ENCODE measurements at regions not wholly inside any gene's neighbourhood (a gene's known extent, or its start where the extent isn't known, plus 50 kb on each side); places are given as distances from the start of the nearest gene placed in this dataset.

- ATAC-seq (no peak), FAIRE-seq (no peak), DNase-seq (ENCODE audit: low read depth, low spot score) (no peak)
- ChIA-PET POLR2A (no interaction called here), SMC1A (ENCODE audit: uncharacterized antibody, unreplicated experiment) (no interaction called here), CTCF (no interaction called here), RAD21 (ENCODE audit: unreplicated experiment) (no interaction called here)
- H3K36me3 ChIP-seq (ENCODE audit: control insufficient read depth in 2 of 2, insufficient read depth in 2 of 2, low read length in 1 of 2) = no peaks in the 10 kb centered on the region
- no peaks in the 10 kb centered on the region; a peak in 1 of 4 replicates for H3K27me3 ChIP-seq (replicated peaks in 1 of 2; ENCODE audit: control insufficient read depth in 2 of 2, insufficient read depth in 2 of 2, low read length in 1 of 2)
- no peak overlapping the region for H3K4me3 ChIP-seq
- WGBS (ENCODE audit: insufficient coverage, insufficient replicate concordance, low lambda C conversion rate, missing lambda C conversion rate) = 0% methylated on average over 2 of the region's 2 CpGs
- H2AFZ ChIP-seq (ENCODE audit: control insufficient read depth, low read depth, low read length) = no peak overlapping the region
- no peak for TF ChIP-seq PML (IDR thresholded peaks at IDR 0.05; ENCODE audit: low read length)
- no peak for TF ChIP-seq MAX (IDR thresholded peaks at IDR 0.05; ENCODE audit: low read depth, low read length)
- no peak for TF ChIP-seq POLR2AphosphoS2 (IDR thresholded peaks at IDR 0.05; ENCODE audit: low read depth, low read length)
- no peak for TF ChIP-seq ELK1 (IDR thresholded peaks at IDR 0.05; ENCODE audit: low read depth, low read length)
- TF ChIP-seq BHLHE40 (IDR thresholded peaks at IDR 0.05; ENCODE audit: borderline replicate concordance in 1 of 2, low read depth in 2 of 2, low read length in 1 of 2) = no peak
- TF ChIP-seq RB1 (IDR thresholded peaks at IDR 0.05; ENCODE audit: borderline replicate concordance) = no peak
- no peak for TF ChIP-seq MTA2 (IDR thresholded peaks at IDR 0.05; ENCODE audit: low read depth)
- no peak for TF ChIP-seq CUX1 (IDR thresholded peaks at IDR 0.05; ENCODE audit: insufficient replicate concordance, low read depth, low read length)
- TF ChIP-seq E2F4 (IDR thresholded peaks at IDR 0.05; ENCODE audit: low read depth, low read length) = no peak
- TF ChIP-seq NBN (IDR thresholded peaks at IDR 0.05) = no peak
- no peak for TF ChIP-seq CBFB (IDR thresholded peaks at IDR 0.05; ENCODE audit: low read depth)
- TF ChIP-seq MTA3 (IDR thresholded peaks at IDR 0.05; ENCODE audit: borderline replicate concordance, low read length) = no peak
- TF ChIP-seq NR2C2 (IDR thresholded peaks at IDR 0.05; ENCODE audit: borderline replicate concordance, control insufficient read depth, insufficient read length, low read depth) = no peak
- TF ChIP-seq EZH2 (IDR thresholded peaks at IDR 0.05; ENCODE audit: borderline replicate concordance, control insufficient read depth, low read depth, low read length) = no peak
- no peak for TF ChIP-seq ZNF217 (IDR thresholded peaks at IDR 0.05)
- no peak for TF ChIP-seq SREBF1 (IDR thresholded peaks at IDR 0.05; ENCODE audit: low read length)
- in situ Hi-C loops (cut with MboI) (no loop called here), intact Hi-C loops (cut with micrococcal nuclease; ENCODE audit: unreplicated experiment) (no loop called here)
- no peak overlapping the region for H3K4me2 ChIP-seq (ENCODE audit: control insufficient read depth, insufficient read depth)
- no peak overlapping the region for H3K27ac ChIP-seq (ENCODE audit: control insufficient read depth, insufficient read depth)
- no peaks in the 10 kb centered on the region for H4K20me1 ChIP-seq (ENCODE audit: control insufficient read depth, insufficient read depth)
- no peaks in the 10 kb centered on the region for H3K4me1 ChIP-seq (ENCODE audit: control insufficient read depth, insufficient read depth, low read length)
- no peaks in the 10 kb centered on the region for H3K79me2 ChIP-seq (ENCODE audit: control insufficient read depth, insufficient read depth, low read length)
- H3K9me3 ChIP-seq (replicated peaks; ENCODE audit: control insufficient read depth, insufficient read depth, low read length) = no peaks in the 10 kb centered on the region
- BruUV-seq (replicated peaks) = no TSS peak
- H3K9ac ChIP-seq (ENCODE audit: control insufficient read depth, insufficient read depth, low read length) = no peak overlapping the region
Measured at GRCh38 chr3:102736975-102737304, 302.1 kb downstream of the ZPLD1 start.
